ENCODE measurements at regions not wholly inside any gene's neighbourhood (a gene's known extent, or its start where the extent isn't known, plus 50 kb on each side); places are given as distances from the start of the nearest gene placed in this dataset.

DNA sequence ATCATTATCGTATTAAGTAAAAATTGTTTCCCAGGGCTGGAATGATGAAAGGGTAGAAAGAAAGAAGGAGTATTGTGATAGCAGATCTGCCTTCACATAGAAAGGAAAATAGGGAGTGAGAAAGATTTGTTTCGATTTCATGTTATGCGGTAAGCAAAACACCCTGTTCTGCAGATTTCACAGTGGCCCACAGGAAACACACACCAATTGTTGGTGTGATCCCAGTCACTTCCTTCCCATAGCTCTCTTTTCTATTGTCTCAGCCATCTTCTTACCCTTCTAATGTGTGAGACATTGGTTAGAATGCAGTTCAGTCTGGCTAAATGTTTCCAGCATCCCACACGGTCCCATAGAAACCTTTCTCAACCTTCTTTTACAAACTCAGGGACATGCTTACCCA is 2709.8 kb downstream of the PCDH7 start:
- TF ChIP-seq CTCF (IDR thresholded peaks at IDR 0.05) (no peak), ZFX (IDR thresholded peaks at IDR 0.05; ENCODE audit: borderline replicate concordance) (no peak)

Measured in 22Rv1 (cell line).